ENCODE measurements at regions not wholly inside any gene's neighbourhood (a gene's known extent, or its start where the extent isn't known, plus 50 kb on each side); places are given as distances from the start of the nearest gene placed in this dataset.

- TF ChIP-seq CTCF (conservative IDR thresholded peaks at IDR 0.05) (no peak), ZFX (IDR thresholded peaks at IDR 0.05) (no peak)
These were observed 129.3 kb upstream of the OSMR start for GRCh38 chr5:38716516-38716915.
